Epithelial cell of esophagus (primary cell): ENCODE measurements at regions not wholly inside any gene's neighbourhood (a gene's known extent, or its start where the extent isn't known, plus 50 kb on each side); places are given as distances from the start of the nearest gene placed in this dataset.

Source experiments
- DNase-seq: peaks from one replicate; pipeline ENCODE4 v3.0.0; 2010; ENCODE audit warnings: low read depth
- H3K4me3 ChIP-seq: 2 replicates; pipeline ENCODE4 v1.5.1; 2011; ENCODE audit warnings: mild to moderate bottlenecking, low read length, control low read depth
- CTCF ChIP-seq: IDR thresholded peaks from 2 replicates; pipeline ENCODE4 v1.5.1; 2011; ENCODE audit warnings: low read depth, mild to moderate bottlenecking, low read length, control low read depth, inconsistent platforms; ENCODE audit not compliant: insufficient read depth; ENCODE audit errors: missing control alignments

GRCh38 chr4:178241601-178242118, 799.4 kb upstream of the AGA start:
- TF ChIP-seq CTCF = no peak
- no peak overlapping the region for H3K4me3 ChIP-seq
- DNase-seq = no peak

GRCh38 chr4:178242655-178243054, 800.4 kb upstream of the AGA start:
- H3K4me3 ChIP-seq = no peak overlapping the region
- no peak for TF ChIP-seq CTCF
- DNase-seq = no peak

GRCh38 chr4:178244785-178245184, 802.5 kb upstream of the AGA start:
- H3K4me3 ChIP-seq = no peak overlapping the region
- no peak for DNase-seq
- TF ChIP-seq CTCF = no peak

- DNase-seq = no peak
- TF ChIP-seq CTCF = no peak
- no peak overlapping the region for H3K4me3 ChIP-seq
These were observed 812.9 kb upstream of the AGA start for GRCh38 chr4:178255172-178255571.

- no peak overlapping the region for H3K4me3 ChIP-seq
- no peak for DNase-seq
- no peak for TF ChIP-seq CTCF
These were observed 816.4 kb upstream of the AGA start for GRCh38 chr4:178258603-178259002.

GRCh38 chr4:178259566-178259965, 817.3 kb upstream of the AGA start:
- H3K4me3 ChIP-seq = no peak overlapping the region
- TF ChIP-seq CTCF = no peak
- DNase-seq = no peak

- DNase-seq = no peak
- H3K4me3 ChIP-seq = no peak overlapping the region
- no peak for TF ChIP-seq CTCF
These were observed 821.8 kb upstream of the AGA start for GRCh38 chr4:178264001-178264400.
